H1 (cell line): ENCODE measurements at regions not wholly inside any gene's neighbourhood (a gene's known extent, or its start where the extent isn't known, plus 50 kb on each side); places are given as distances from the start of the nearest gene placed in this dataset.

Source experiments
- CTCF ChIA-PET: fragments of 300-600 bp; sonication (Branson Sonifier 250); formaldehyde crosslinking; loops from one replicate; lab custom pipeline; 2021; ENCODE audit not compliant: partially characterized antibody; lab: Charles Lee
- POLR2A ChIA-PET: fragments of 300-600 bp; sonication (Branson Sonifier 250); formaldehyde crosslinking; loops from one replicate; lab custom pipeline; 2021; ENCODE audit warnings: inconsistent platforms; ENCODE audit not compliant: partially characterized antibody; lab: Charles Lee
- DNase-seq, 2 experiments: peaks; one replicate each; pipeline versions ENCODE4 v3.0.0 to v3.0.0-alpha.2; 2010 to 2022; ENCODE audit warnings: low spot score in 2 of 2, low read depth in 1 of 2, mixed read lengths in 1 of 2
- FAIRE-seq: peaks from 2 replicates; lab custom pipeline; 2011; peaks lifted over from hg19 to GRCh38; lab: Jason Lieb, UNC
- H2AFZ ChIP-seq: 2 replicates; pipeline ENCODE4 v1.8.1; 2012; ENCODE audit warnings: low read length, inconsistent platforms
- H2AK5ac ChIP-seq: 2 replicates; pipeline ENCODE4 v1.6.1; 2013; ENCODE audit warnings: low read depth, low read length
- H2BK120ac ChIP-seq: replicated peaks from 2 replicates; pipeline ENCODE3; 2013; ENCODE audit warnings: low read depth, low read length, inconsistent platforms
- H2BK12ac ChIP-seq: 2 replicates; pipeline ENCODE4 v1.6.1; 2013; ENCODE audit warnings: low read depth, low read length
- H2BK15ac ChIP-seq: 2 replicates; pipeline ENCODE4 v1.6.1; 2013; ENCODE audit warnings: low read length
- H2BK20ac ChIP-seq: 2 replicates; pipeline ENCODE4 v1.6.1; 2013; ENCODE audit warnings: low read length
- H2BK5ac ChIP-seq: 2 replicates; pipeline ENCODE4 v1.6.1; 2013; ENCODE audit warnings: low read depth, low read length
- H3K14ac ChIP-seq: 2 replicates; pipeline ENCODE4 v1.6.1; 2013; ENCODE audit warnings: inconsistent platforms; ENCODE audit not compliant: insufficient read length
- H3K18ac ChIP-seq: 2 replicates; pipeline ENCODE4 v1.6.1; 2013; ENCODE audit warnings: low read length; ENCODE audit errors: extremely low read depth
- H3K23ac ChIP-seq: 2 replicates; pipeline ENCODE4 v1.6.1; 2013; ENCODE audit warnings: inconsistent platforms; ENCODE audit not compliant: insufficient read length
- H3K23me2 ChIP-seq: 2 replicates; pipeline ENCODE4 v1.6.1; 2013; ENCODE audit warnings: low read depth, low read length
- H3K27ac ChIP-seq: 2 replicates; pipeline ENCODE4 v1.6.1; 2011; ENCODE audit warnings: low read depth, low read length, inconsistent platforms
- H3K27me3 ChIP-seq, 4 experiments: replicated peaks in 1 of 4; 1 replicate in 1 of 4; 2 replicates in 3 of 4; pipeline versions ENCODE4 v1.6.1 to v1.8.1; 2011 to 2013; ENCODE audit warnings: low read length in 3 of 4, mild to moderate bottlenecking in 3 of 4, inconsistent platforms in 2 of 4, mixed read lengths in 2 of 4, moderate library complexity in 1 of 4; ENCODE audit not compliant: control insufficient read depth in 3 of 4, insufficient read depth in 3 of 4; ENCODE audit errors: extremely low read depth in 1 of 4
- H3K36me3 ChIP-seq, 4 experiments: 2 replicates each; pipeline versions ENCODE4 v1.6.1 to v1.8.1; 2011 to 2013; ENCODE audit warnings: mild to moderate bottlenecking in 4 of 4, low read length in 3 of 4, moderate library complexity in 2 of 4, control low read depth in 1 of 4, inconsistent platforms in 1 of 4; ENCODE audit not compliant: insufficient read depth in 4 of 4, control insufficient read depth in 2 of 4
- H3K4ac ChIP-seq: replicated peaks from 2 replicates; pipeline ENCODE3; 2013; ENCODE audit warnings: low read length, low read depth, mixed read lengths, inconsistent platforms; ENCODE audit not compliant: insufficient read length
- H3K4me1 ChIP-seq, 4 experiments: replicated peaks in 1 of 4; 1 replicate in 1 of 4; 2 replicates in 3 of 4; pipeline versions ENCODE4 v1.6.1 to v1.8.1; 2011 to 2013; ENCODE audit warnings: low read length in 3 of 4, inconsistent platforms in 2 of 4, mixed read lengths in 1 of 4; ENCODE audit not compliant: insufficient read depth in 4 of 4, control insufficient read depth in 3 of 4
- H3K4me2 ChIP-seq, 2 experiments: 2 replicates each; pipeline versions ENCODE4 v1.6.1 to v1.8.1; 2011 to 2013; ENCODE audit warnings: low read depth in 2 of 2, low read length in 2 of 2, control low read depth in 1 of 2, inconsistent platforms in 1 of 2, mild to moderate bottlenecking in 1 of 2; ENCODE audit not compliant: insufficient read depth in 1 of 2
- H3K4me3 ChIP-seq, 4 experiments: fragments of 200-600, 300-600 bp in 1 of 4; sonication (generic), shearing (Covaris generic), sonication (Bioruptor Twin) in 1 of 4; 2 replicates each; pipeline versions ENCODE4 v1.5.1 to v1.8.1; 2011 to 2016; ENCODE audit warnings: low read length in 4 of 4, low read depth in 3 of 4, control low read depth in 2 of 4, inconsistent platforms in 2 of 4, mild to moderate bottlenecking in 2 of 4, mixed read lengths in 1 of 4, moderate library complexity in 1 of 4; ENCODE audit not compliant: insufficient read depth in 2 of 4; ENCODE audit errors: extremely low read depth in 1 of 4
- H3K56ac ChIP-seq: replicated peaks from 2 replicates; pipeline ENCODE3; 2013; ENCODE audit warnings: low read depth, mild to moderate bottlenecking, mixed read lengths, low read length, inconsistent platforms; ENCODE audit not compliant: insufficient read length
- H3K79me1 ChIP-seq: 2 replicates; pipeline ENCODE4 v1.6.1; 2013; ENCODE audit warnings: low read depth, low read length, control low read depth
- H3K79me2 ChIP-seq, 2 experiments: 2 replicates each; pipeline versions ENCODE4 v1.6.1 to v1.8.1; 2012 to 2013; ENCODE audit warnings: low read length in 2 of 2, mild to moderate bottlenecking in 2 of 2, inconsistent platforms in 1 of 2; ENCODE audit not compliant: insufficient read depth in 2 of 2, control insufficient read depth in 1 of 2
- H3K9ac ChIP-seq, 4 experiments: replicated peaks in 1 of 4; 1 replicate in 1 of 4; 2 replicates in 3 of 4; pipeline versions ENCODE4 v1.6.1 to v1.8.1; 2011 to 2013; ENCODE audit warnings: low read depth in 3 of 4, low read length in 3 of 4, control low read depth in 2 of 4, mild to moderate bottlenecking in 2 of 4, moderate library complexity in 2 of 4, inconsistent platforms in 1 of 4; ENCODE audit errors: extremely low read depth in 1 of 4
- H3K9me3 ChIP-seq, 2 experiments: 2 replicates each; pipeline versions ENCODE4 v1.6.1 to v1.8.1; 2012 to 2013; ENCODE audit warnings: mild to moderate bottlenecking in 2 of 2, moderate library complexity in 2 of 2, control low read depth in 1 of 2, inconsistent platforms in 1 of 2, low read depth in 1 of 2, low read length in 1 of 2, mixed read lengths in 1 of 2; ENCODE audit not compliant: insufficient read depth in 2 of 2
- H4K20me1 ChIP-seq, 2 experiments: replicated peaks in 1 of 2; 2 replicates each; pipeline versions ENCODE3 to v1.8.1; 2011 to 2013; ENCODE audit warnings: inconsistent platforms in 2 of 2, low read length in 2 of 2, mild to moderate bottlenecking in 1 of 2; ENCODE audit not compliant: insufficient read depth in 2 of 2, control insufficient read depth in 1 of 2
- H4K5ac ChIP-seq: 2 replicates; pipeline ENCODE4 v1.6.1; 2013; ENCODE audit warnings: low read length, low read depth, mixed read lengths, inconsistent platforms; ENCODE audit not compliant: insufficient read length
- H4K8ac ChIP-seq: 2 replicates; pipeline ENCODE4 v1.8.0; 2013; ENCODE audit warnings: mild to moderate bottlenecking, moderate library complexity, low read length, inconsistent platforms; ENCODE audit not compliant: insufficient read depth; ENCODE audit errors: extremely low read depth
- H4K91ac ChIP-seq: replicated peaks from 2 replicates; pipeline ENCODE3; 2013; ENCODE audit warnings: low read length, mixed read lengths, inconsistent platforms; ENCODE audit not compliant: insufficient read length
- ATF2 ChIP-seq: IDR thresholded peaks from 2 replicates; pipeline ENCODE4 v1.6.1; 2012; ENCODE audit warnings: low read length, inconsistent platforms
- POLR2A ChIP-seq, 2 experiments: IDR thresholded peaks; 1 replicate in 1 of 2; 2 replicates in 1 of 2; pipeline ENCODE4 v1.6.1; 2011; ENCODE audit warnings: low read depth in 2 of 2, low read length in 2 of 2, mild to moderate bottlenecking in 2 of 2; ENCODE audit errors: control extremely low read depth in 1 of 2
- SP4 ChIP-seq: IDR thresholded peaks from 2 replicates; pipeline ENCODE4 v1.6.1; 2012; ENCODE audit warnings: low read length, inconsistent platforms
- TCF12 ChIP-seq: IDR thresholded peaks from 2 replicates; pipeline ENCODE4 v1.6.1; 2011; ENCODE audit warnings: low read depth, mild to moderate bottlenecking, low read length
- WGBS, 2 experiments: shearing (Covaris generic) in 1 of 2; methylation state at CpG; one replicate each; pipeline versions ENCODE4 v1.1.6 to v1.1.7; 2013 to 2015; ENCODE audit warnings: low lambda C conversion rate in 2 of 2, mixed read lengths in 2 of 2, inconsistent platforms in 1 of 2, low coverage in 1 of 2, missing lambda C conversion rate in 1 of 2; ENCODE audit not compliant: insufficient replicate concordance in 2 of 2, insufficient coverage in 1 of 2, insufficient read length in 1 of 2; ENCODE audit errors: extremely low coverage in 1 of 2, missing lambda C conversion rate in 1 of 2; 5-methylcytosine and 5-hydroxymethylcytosine counted together

GRCh38 chr17:34765291-34765690, 185.9 kb downstream of the TMEM132E start:
- peak overlapping the region; percentile 12; the same call in 1 of the 2 replicates for H2BK12ac ChIP-seq
- DNase-seq (no peak), FAIRE-seq (no peak)
- peak overlapping the region; percentile 45; the same call in 1 of the 2 replicates for H2BK5ac ChIP-seq
- no peak overlapping the region for H2BK120ac ChIP-seq
- H3K27ac ChIP-seq = no peak overlapping the region
- WGBS, 2 experiments = 87% methylated on average over 5 of the region's 5 CpGs; no CpG with 5 or more reads in 1 of the 2 experiments
- no peak overlapping the region for H4K5ac ChIP-seq
- no peak overlapping the region for H3K4me3 ChIP-seq
- peaks cover 2% of the 10 kb centered on the region; the same call in 1 of the 2 replicates for H3K23me2 ChIP-seq
- no peak overlapping the region for H2AK5ac ChIP-seq
- H3K27me3 ChIP-seq = no peaks in the 10 kb centered on the region; a peak in 1 of 7 replicates
- no peak overlapping the region for H2AFZ ChIP-seq
- H3K4ac ChIP-seq = no peak overlapping the region
- ChIA-PET CTCF (interaction anchor here (1.2 kb wide), 1 partner anchor 127 kb away, joined by 4 read pairs; no protein-coding TSS in a partner anchor), POLR2A (no interaction called here)
- no peak for TF ChIP-seq ATF2
- TF ChIP-seq SP4 = no peak
- TF ChIP-seq POLR2A (IDR thresholded peaks at IDR 0.05; ENCODE audit: control extremely low read depth in 1 of 2, low read depth in 2 of 2, low read length in 2 of 2) = no peak
- TF ChIP-seq TCF12 = no peak
- peak overlapping the region; percentile 15 for H4K91ac ChIP-seq
- no peak overlapping the region for H3K56ac ChIP-seq
- no peak overlapping the region for H2BK20ac ChIP-seq
- no peak overlapping the region for H4K8ac ChIP-seq
- no peaks in the 10 kb centered on the region for H3K79me2 ChIP-seq
- no peaks in the 10 kb centered on the region for H3K9me3 ChIP-seq
- H3K18ac ChIP-seq = no peak overlapping the region
- H3K14ac ChIP-seq = no peak overlapping the region
- H3K4me1 ChIP-seq = peaks cover 2 to 14% (median 6%) of the 10 kb centered on the region in 4 experiments; a peak in 5 of 7 replicates
- no peaks in the 10 kb centered on the region for H3K79me1 ChIP-seq
- H4K20me1 ChIP-seq = no peaks in the 10 kb centered on the region
- H3K9ac ChIP-seq = no peak overlapping the region
- no peak overlapping the region for H3K23ac ChIP-seq
- no peaks in the 10 kb centered on the region; a peak in 1 of 8 replicates for H3K36me3 ChIP-seq
- H3K4me2 ChIP-seq = 0 out of 4 replicates have a peak overlapping the region, but pooled peaks of 1 of the 2 experiments have one; percentile 37
- H2BK15ac ChIP-seq = no peak overlapping the region
